T-cell (primary cell): ENCODE measurements at regions not wholly inside any gene's neighbourhood (a gene's known extent, or its start where the extent isn't known, plus 50 kb on each side); places are given as distances from the start of the nearest gene placed in this dataset.

Experiments used
- ATAC-seq, 4 experiments: fragments of 200-7000 bp in 3 of 4; fragments of 150-1000 bp in 1 of 4; cut with Tn5 transposase; replicated peaks in 1 of 4; 1 replicate in 3 of 4; 2 replicates in 1 of 4; pipeline ENCODE4 v1.10.0; 2021; ENCODE audit warnings: moderate library complexity in 3 of 4, mild to moderate bottlenecking in 2 of 4, moderate number of reproducible peaks in 1 of 4
- CTCF ChIA-PET, 2 donors: fragments of 300-600 bp; sonication (Branson Sonifier 250); formaldehyde crosslinking; loops; one replicate each; lab custom pipeline; 2022; ENCODE audit warnings: antibody characterized with exemption in 2 of 2; lab: Charles Lee
- POLR2A ChIA-PET, 2 donors: fragments of 300-600 bp; sonication (Branson Sonifier 250); formaldehyde crosslinking; loops; one replicate each; lab custom pipeline; 2022; ENCODE audit warnings: antibody characterized with exemption in 2 of 2; lab: Charles Lee
- DNase-seq, 35 experiments: peaks; one replicate each; pipeline versions ENCODE4 v3.0.0 to v3.0.0-alpha.2; 2013 to 2023
- H3K27ac ChIP-seq: one replicate; pipeline ENCODE4 v1.5.1; 2013; ENCODE audit warnings: low read length
- H3K27me3 ChIP-seq, 2 experiments: replicated peaks in 1 of 2; 1 replicate in 1 of 2; 2 replicates in 1 of 2; pipeline versions ENCODE4 v1.6.1 to v1.7.0; 2013; ENCODE audit warnings: low read length in 1 of 2, mixed read lengths in 1 of 2; ENCODE audit not compliant: control insufficient read depth in 2 of 2, insufficient read depth in 2 of 2; ENCODE audit errors: extremely low read depth in 1 of 2
- H3K36me3 ChIP-seq, 2 donors: 1 replicate in 1 of 2; 2 replicates in 1 of 2; pipeline versions ENCODE4 v1.6.1 to v1.7.0; 2013; ENCODE audit warnings: low read length in 1 of 2; ENCODE audit not compliant: control insufficient read depth in 2 of 2, insufficient read depth in 1 of 2; ENCODE audit errors: extremely low read depth in 1 of 2
- H3K4me1 ChIP-seq, 2 experiments: 1 replicate in 1 of 2; 2 replicates in 1 of 2; pipeline versions ENCODE4 v1.6.1 to v1.7.0; 2013; ENCODE audit warnings: low read length in 2 of 2, mixed read lengths in 1 of 2; ENCODE audit not compliant: insufficient read depth in 2 of 2, control insufficient read depth in 1 of 2; ENCODE audit errors: extremely low read depth in 1 of 2
- H3K4me3 ChIP-seq, 2 donors: 1 replicate in 1 of 2; 2 replicates in 1 of 2; pipeline versions ENCODE4 v1.5.1 to v1.7.0; 2013; ENCODE audit warnings: mild to moderate bottlenecking in 2 of 2, low read length in 1 of 2, moderate library complexity in 1 of 2; ENCODE audit not compliant: control insufficient read depth in 1 of 2; ENCODE audit errors: extremely low read depth in 1 of 2
- H3K9me3 ChIP-seq: 2 replicates; pipeline ENCODE4 v1.7.0; 2013
- H3K27ac Mint-ChIP-seq, 2 donors: one replicate each; pipeline ENCODE4 v1.8.0; 2020 to 2021; ENCODE audit warnings: mild to moderate bottlenecking in 2 of 2, mixed read lengths in 2 of 2
- H3K27me3 Mint-ChIP-seq, 2 donors: one replicate each; pipeline ENCODE4 v1.8.0; 2021 to 2022; ENCODE audit warnings: mixed read lengths in 2 of 2
- H3K36me3 Mint-ChIP-seq: one replicate; pipeline ENCODE4 v1.8.0; 2021; ENCODE audit warnings: mixed read lengths
- H3K4me1 Mint-ChIP-seq, 3 donors: one replicate each; pipeline ENCODE4 v1.8.0; 2020 to 2022; ENCODE audit warnings: mixed read lengths in 3 of 3, mild to moderate bottlenecking in 1 of 3
- H3K4me3 Mint-ChIP-seq, 3 donors: one replicate each; pipeline ENCODE4 v1.8.0; 2020 to 2022; ENCODE audit warnings: mild to moderate bottlenecking in 3 of 3, mixed read lengths in 3 of 3, moderate library complexity in 3 of 3
- H3K9me3 Mint-ChIP-seq, 3 donors: one replicate each; pipeline ENCODE4 v1.8.0; 2020 to 2022; ENCODE audit warnings: mixed read lengths in 3 of 3
- WGBS: methylation state at CpG from one replicate; pipeline ENCODE4 v1.1.5; 2013; ENCODE audit warnings: missing lambda C conversion rate; ENCODE audit not compliant: insufficient coverage; 5-methylcytosine and 5-hydroxymethylcytosine counted together

GRCh38 chr18:29071869-29072268 lies 894.9 kb upstream of the CDH2 start:
- Histone ChIP-seq H3K27ac (no peak overlapping the region), H3K36me3 (no peaks in the 10 kb centered on the region), H3K4me3 (no peak overlapping the region), H3K4me1 (no peaks in the 10 kb centered on the region), H3K27me3 (no peaks in the 10 kb centered on the region), H3K9me3 (no peaks in the 10 kb centered on the region)
- Mint-ChIP-seq H3K27ac (no peak overlapping the region), H3K36me3 (no peaks in the 10 kb centered on the region), H3K4me3 (no peak overlapping the region), H3K4me1 (no peaks in the 10 kb centered on the region), H3K27me3 (no peaks in the 10 kb centered on the region), H3K9me3 (peaks cover 10 to 24% (median 15%) of the 10 kb centered on the region in 3 donors)
- ATAC-seq, result no peak
- no peak for DNase-seq
- CTCF ChIA-PET, result no interaction called here
- WGBS, result 83% methylated on average over 1 of the region's 2 CpGs
- POLR2A ChIA-PET, result no interaction called here

GRCh38 chr18:29063346-29063745 lies 886.4 kb upstream of the CDH2 start:
- no peak overlapping the region for H3K27ac Mint-ChIP-seq
- H3K27me3 Mint-ChIP-seq, result no peaks in the 10 kb centered on the region
- H3K4me1 Mint-ChIP-seq, result no peaks in the 10 kb centered on the region
- Histone ChIP-seq H3K4me3 (no peak overlapping the region), H3K9me3 (no peaks in the 10 kb centered on the region), H3K27ac (no peak overlapping the region), H3K36me3 (no peaks in the 10 kb centered on the region), H3K27me3 (no peaks in the 10 kb centered on the region), H3K4me1 (no peaks in the 10 kb centered on the region)
- no peak for ATAC-seq
- no peaks in the 10 kb centered on the region for H3K36me3 Mint-ChIP-seq
- H3K9me3 Mint-ChIP-seq, result peaks cover 9 to 36% (median 20%) of the 10 kb centered on the region in 3 donors
- no peak overlapping the region for H3K4me3 Mint-ChIP-seq
- no peak for DNase-seq
- ChIA-PET POLR2A (interaction anchor here in 1 of 2 donors (0.6 kb wide), 1 partner anchor 14 kb away, joined by 3 read pairs; no protein-coding TSS in a partner anchor), CTCF (no interaction called here)
- no CpG with 5 or more reads among the region's 2 CpGs for WGBS

- Histone ChIP-seq H3K36me3 (no peaks in the 10 kb centered on the region), H3K4me1 (no peaks in the 10 kb centered on the region), H3K4me3 (no peak overlapping the region), H3K9me3 (no peaks in the 10 kb centered on the region), H3K27me3 (no peaks in the 10 kb centered on the region), H3K27ac (no peak overlapping the region)
- ATAC-seq (no peak), DNase-seq (no peak)
- CTCF ChIA-PET, result no interaction called here
- H3K4me3 Mint-ChIP-seq, result no peak overlapping the region
- H3K9me3 Mint-ChIP-seq, result peaks cover 9 to 33% (median 20%) of the 10 kb centered on the region in 3 donors
- H3K27ac Mint-ChIP-seq, result no peak overlapping the region
- POLR2A ChIA-PET, result interaction anchor here in 1 of 2 donors (0.6 kb wide), 1 partner anchor 14 kb away, joined by 3 read pairs; no protein-coding TSS in a partner anchor
- no peaks in the 10 kb centered on the region for H3K36me3 Mint-ChIP-seq
- no peaks in the 10 kb centered on the region for H3K4me1 Mint-ChIP-seq
- H3K27me3 Mint-ChIP-seq, result no peaks in the 10 kb centered on the region
Measured at GRCh38 chr18:29062921-29063320, 886.0 kb upstream of the CDH2 start.

- CTCF ChIA-PET, result no interaction called here
- no peak for DNase-seq
- Mint-ChIP-seq H3K4me1 (no peaks in the 10 kb centered on the region), H3K4me3 (no peak overlapping the region), H3K27me3 (no peaks in the 10 kb centered on the region), H3K27ac (no peak overlapping the region), H3K36me3 (no peaks in the 10 kb centered on the region), H3K9me3 (peaks cover 7 to 31% (median 19%) of the 10 kb centered on the region in 3 donors)
- ATAC-seq, result no peak
- POLR2A ChIA-PET, result no interaction called here
- no peaks in the 10 kb centered on the region for H3K9me3 ChIP-seq
- 100% methylated on average over 1 of the region's 1 CpG for WGBS
- H3K27ac ChIP-seq, result no peak overlapping the region
- H3K36me3 ChIP-seq, result no peaks in the 10 kb centered on the region
- no peak overlapping the region for H3K4me3 ChIP-seq
- H3K4me1 ChIP-seq, result no peaks in the 10 kb centered on the region
- no peaks in the 10 kb centered on the region for H3K27me3 ChIP-seq
Measured at GRCh38 chr18:29060349-29060748, 883.4 kb upstream of the CDH2 start.

GRCh38 chr18:29057703-29058102 lies 880.8 kb upstream of the CDH2 start:
- no peaks in the 10 kb centered on the region for H3K36me3 ChIP-seq
- CTCF ChIA-PET, result no interaction called here
- no peaks in the 10 kb centered on the region for H3K4me1 Mint-ChIP-seq
- no peak overlapping the region for H3K27ac ChIP-seq
- H3K27me3 Mint-ChIP-seq, result no peaks in the 10 kb centered on the region
- no peaks in the 10 kb centered on the region for H3K36me3 Mint-ChIP-seq
- no peak overlapping the region for H3K4me3 ChIP-seq
- no peaks in the 10 kb centered on the region for H3K27me3 ChIP-seq
- no peaks in the 10 kb centered on the region for H3K9me3 ChIP-seq
- peaks cover 7 to 28% (median 25%) of the 10 kb centered on the region in 3 donors for H3K9me3 Mint-ChIP-seq
- H3K27ac Mint-ChIP-seq, result no peak overlapping the region
- POLR2A ChIA-PET, result no interaction called here
- H3K4me1 ChIP-seq, result no peaks in the 10 kb centered on the region
- no peak overlapping the region for H3K4me3 Mint-ChIP-seq
- ATAC-seq (no peak), DNase-seq (no peak)

GRCh38 chr18:29056800-29057199 lies 879.9 kb upstream of the CDH2 start:
- Mint-ChIP-seq H3K4me1 (no peaks in the 10 kb centered on the region), H3K36me3 (no peaks in the 10 kb centered on the region), H3K9me3 (peaks cover 17 to 31% (median 28%) of the 10 kb centered on the region in 3 donors), H3K27ac (no peak overlapping the region), H3K27me3 (no peaks in the 10 kb centered on the region), H3K4me3 (no peak overlapping the region)
- ChIA-PET CTCF (no interaction called here), POLR2A (no interaction called here)
- ATAC-seq (no peak), DNase-seq (no peak)
- H3K27ac ChIP-seq, result no peak overlapping the region
- H3K27me3 ChIP-seq, result no peaks in the 10 kb centered on the region
- no peak overlapping the region for H3K4me3 ChIP-seq
- H3K4me1 ChIP-seq, result no peaks in the 10 kb centered on the region
- no peaks in the 10 kb centered on the region for H3K9me3 ChIP-seq
- WGBS, result 88% methylated on average over 2 of the region's 2 CpGs
- no peaks in the 10 kb centered on the region for H3K36me3 ChIP-seq

- Mint-ChIP-seq H3K9me3 (peaks cover 16 to 42% (median 23%) of the 10 kb centered on the region in 3 donors), H3K27me3 (no peaks in the 10 kb centered on the region), H3K4me1 (no peaks in the 10 kb centered on the region), H3K4me3 (no peak overlapping the region), H3K27ac (no peak overlapping the region), H3K36me3 (no peaks in the 10 kb centered on the region)
- Histone ChIP-seq H3K27me3 (no peaks in the 10 kb centered on the region), H3K9me3 (no peaks in the 10 kb centered on the region), H3K27ac (no peak overlapping the region), H3K36me3 (no peaks in the 10 kb centered on the region), H3K4me3 (no peak overlapping the region), H3K4me1 (no peaks in the 10 kb centered on the region)
- ATAC-seq (no peak), DNase-seq (no peak)
- WGBS, result no CpG with 5 or more reads among the region's 1 CpG
- ChIA-PET POLR2A (no interaction called here), CTCF (no interaction called here)
Measured at GRCh38 chr18:29041976-29042375, 865.0 kb upstream of the CDH2 start.
